HG03103 (cell line): ENCODE measurements at regions not wholly inside any gene's neighbourhood (a gene's known extent, or its start where the extent isn't known, plus 50 kb on each side); places are given as distances from the start of the nearest gene placed in this dataset.

ENCODE experiments used
- ATAC-seq: cut with Tn5 transposase; IDR thresholded peaks from one replicate; pipeline ENCODE4 v1.9.1; 2021; ENCODE audit warnings: low read depth; ENCODE audit not compliant: unreplicated experiment

- ATAC-seq: no peak
Observed at GRCh38 chr3:180523040-180523439, 78.9 kb upstream of the TTC14 start.

GRCh38 chr3:180528843-180529242, 73.1 kb upstream of the TTC14 start:
- no peak for ATAC-seq

- ATAC-seq: no peak
Observed at GRCh38 chr3:180529778-180530177, 72.2 kb upstream of the TTC14 start.

GRCh38 chr3:180530276-180530675, 71.7 kb upstream of the TTC14 start:
- no peak for ATAC-seq

GRCh38 chr3:180531303-180532278, 70.4 kb upstream of the TTC14 start:
- no peak for ATAC-seq

GRCh38 chr3:180534828-180535227, 67.1 kb upstream of the TTC14 start:
- ATAC-seq: no peak

GRCh38 chr3:180538493-180538892, 63.5 kb upstream of the TTC14 start:
- ATAC-seq: no peak

- ATAC-seq: no peak
Observed at GRCh38 chr3:180543877-180544276, 58.1 kb upstream of the TTC14 start.

- no peak for ATAC-seq
Observed at GRCh38 chr3:180546863-180547262, 55.1 kb upstream of the TTC14 start.

- ATAC-seq: no peak
Observed at GRCh38 chr3:180548050-180548449, 53.9 kb upstream of the TTC14 start.
